SH-SY5Y (cell line): ENCODE measurements at regions not wholly inside any gene's neighbourhood (a gene's known extent, or its start where the extent isn't known, plus 50 kb on each side); places are given as distances from the start of the nearest gene placed in this dataset.

Source experiments
- GATA2 ChIP-seq: IDR thresholded peaks from 2 replicates; pipeline ENCODE4 v1.6.1; 2011; ENCODE audit warnings: mild to moderate bottlenecking, low read depth, low read length
- GATA3 ChIP-seq: IDR thresholded peaks from 2 replicates; pipeline ENCODE4 v1.6.1; 2011; ENCODE audit warnings: low read depth, mild to moderate bottlenecking, low read length, moderate library complexity

GRCh38 chr2:153568105-153568504, 89.5 kb upstream of the RPRM start:
- TF ChIP-seq GATA2 (no peak), GATA3 (no peak)
